MCF 10A (cell line): ENCODE measurements at regions not wholly inside any gene's neighbourhood (a gene's known extent, or its start where the extent isn't known, plus 50 kb on each side); places are given as distances from the start of the nearest gene placed in this dataset.

Experiments used
- BruUV-seq: library from RNA; stranded (reverse); fragments of 400-500 nt; replicated peaks from 2 replicates; lab custom pipeline; 2021; lab: Mats Ljungman, UMichigan
- CTCF ChIA-PET: fragments of 300-600 bp; sonication (Branson Sonifier 250); formaldehyde crosslinking; extraction: SDS; loops from one replicate; lab custom pipeline; 2021; ENCODE audit warnings: antibody characterized with exemption, inconsistent platforms; lab: Yijun Ruan, JAX
- POLR2A ChIA-PET: fragments of 300-600, 350-650 bp; sonication (Branson Sonifier 250); formaldehyde crosslinking; extraction: SDS; loops from one replicate; lab custom pipeline; 2020; ENCODE audit warnings: antibody characterized with exemption, inconsistent platforms; lab: Yijun Ruan, JAX
- DNase-seq: peaks from one replicate; pipeline ENCODE4 v3.0.0-alpha.2; 2018; ENCODE audit not compliant: unreplicated experiment
- H3K27ac Mint-ChIP-seq: one replicate; pipeline ENCODE4 v1.8.0; 2022; ENCODE audit warnings: mild to moderate bottlenecking, low read depth, mixed read lengths; ENCODE audit not compliant: unreplicated experiment
- H3K27me3 Mint-ChIP-seq: one replicate; pipeline ENCODE4 v1.8.0; 2022; ENCODE audit warnings: mixed read lengths; ENCODE audit not compliant: insufficient read depth, unreplicated experiment
- H3K36me3 Mint-ChIP-seq: one replicate; pipeline ENCODE4 v1.8.0; 2022; ENCODE audit warnings: mild to moderate bottlenecking, moderate library complexity, mixed read lengths; ENCODE audit not compliant: insufficient read depth, unreplicated experiment
- H3K4me1 Mint-ChIP-seq: one replicate; pipeline ENCODE4 v1.8.0; 2022; ENCODE audit warnings: mixed read lengths; ENCODE audit not compliant: insufficient read depth, unreplicated experiment
- H3K4me3 Mint-ChIP-seq: one replicate; pipeline ENCODE4 v1.8.0; 2022; ENCODE audit warnings: mild to moderate bottlenecking, moderate library complexity, mixed read lengths; ENCODE audit not compliant: unreplicated experiment
- H3K9me3 Mint-ChIP-seq: one replicate; pipeline ENCODE4 v1.8.0; 2022; ENCODE audit warnings: mixed read lengths; ENCODE audit not compliant: unreplicated experiment
- intact Hi-C: fragments of 100-400 bp; cut with micrococcal nuclease; formaldehyde crosslinking; loops from 2 replicates; pipeline ENCODE4 v1.14.1; 2022
- TF ChIP-seq, protein P1 (sequence below): fragments of 200-600 bp; IDR thresholded peaks from one replicate; pipeline ENCODE4 v1.8.0; 2022; ENCODE audit warnings: antibody characterized with exemption, mild to moderate bottlenecking; ENCODE audit not compliant: unreplicated experiment

DNA sequence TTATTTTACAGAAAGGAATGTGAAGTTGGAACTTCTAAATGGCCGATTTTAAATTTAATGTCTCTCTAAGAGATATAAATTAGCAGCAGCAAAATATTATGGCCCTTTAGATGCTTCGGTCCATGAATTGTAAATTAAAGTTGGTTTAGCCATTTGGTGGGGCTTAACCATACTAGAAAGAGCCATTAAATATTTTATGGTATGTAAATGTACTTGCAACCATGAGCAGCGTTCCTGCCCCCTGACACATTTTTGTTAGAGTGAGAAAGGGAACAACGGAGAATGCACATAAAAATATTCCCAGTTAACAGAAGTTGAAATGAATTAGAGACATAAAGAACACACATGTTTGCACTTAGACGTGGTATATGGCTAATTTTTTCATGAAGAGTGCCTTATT lies 237.9 kb downstream of the MYLK4 start:
- no peaks in the 10 kb centered on the region for H3K36me3 Mint-ChIP-seq
- POLR2A ChIA-PET, result no interaction called here
- H3K4me3 Mint-ChIP-seq, result no peak overlapping the region
- H3K4me1 Mint-ChIP-seq, result no peaks in the 10 kb centered on the region
- no peaks in the 10 kb centered on the region for H3K27me3 Mint-ChIP-seq
- CTCF ChIA-PET, result no interaction called here
- H3K27ac Mint-ChIP-seq, result no peak overlapping the region
- no peak for DNase-seq
- TF ChIP-seq, protein P1, sequence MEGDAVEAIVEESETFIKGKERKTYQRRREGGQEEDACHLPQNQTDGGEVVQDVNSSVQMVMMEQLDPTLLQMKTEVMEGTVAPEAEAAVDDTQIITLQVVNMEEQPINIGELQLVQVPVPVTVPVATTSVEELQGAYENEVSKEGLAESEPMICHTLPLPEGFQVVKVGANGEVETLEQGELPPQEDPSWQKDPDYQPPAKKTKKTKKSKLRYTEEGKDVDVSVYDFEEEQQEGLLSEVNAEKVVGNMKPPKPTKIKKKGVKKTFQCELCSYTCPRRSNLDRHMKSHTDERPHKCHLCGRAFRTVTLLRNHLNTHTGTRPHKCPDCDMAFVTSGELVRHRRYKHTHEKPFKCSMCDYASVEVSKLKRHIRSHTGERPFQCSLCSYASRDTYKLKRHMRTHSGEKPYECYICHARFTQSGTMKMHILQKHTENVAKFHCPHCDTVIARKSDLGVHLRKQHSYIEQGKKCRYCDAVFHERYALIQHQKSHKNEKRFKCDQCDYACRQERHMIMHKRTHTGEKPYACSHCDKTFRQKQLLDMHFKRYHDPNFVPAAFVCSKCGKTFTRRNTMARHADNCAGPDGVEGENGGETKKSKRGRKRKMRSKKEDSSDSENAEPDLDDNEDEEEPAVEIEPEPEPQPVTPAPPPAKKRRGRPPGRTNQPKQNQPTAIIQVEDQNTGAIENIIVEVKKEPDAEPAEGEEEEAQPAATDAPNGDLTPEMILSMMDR, result no peak
- BruUV-seq, result no TSS peak
- H3K9me3 Mint-ChIP-seq, result peaks cover 8% of the 10 kb centered on the region
- intact Hi-C loops, result no loop called here

DNA sequence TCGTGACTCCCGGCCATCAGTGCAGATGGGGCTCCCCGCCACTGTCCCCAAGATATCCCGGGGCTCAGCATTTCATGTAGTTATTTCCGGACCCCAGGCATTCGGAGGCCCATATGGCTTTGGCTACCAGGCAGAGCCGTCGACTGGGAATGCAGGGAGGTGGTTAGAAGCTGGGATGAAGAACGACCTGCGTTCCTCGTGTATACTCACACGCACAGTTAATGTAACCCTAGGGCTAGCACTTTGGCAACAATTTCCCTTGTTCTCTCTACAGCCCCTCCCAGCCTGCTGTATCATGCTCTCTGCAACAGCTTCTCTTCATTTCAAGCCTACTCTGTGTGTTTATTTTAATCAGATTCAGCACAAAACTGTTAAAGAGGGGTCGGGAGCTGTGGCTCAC lies 240.4 kb downstream of the MYLK4 start:
- POLR2A ChIA-PET, result no interaction called here
- CTCF ChIA-PET, result no interaction called here
- H3K27ac Mint-ChIP-seq, result no peak overlapping the region

DNA sequence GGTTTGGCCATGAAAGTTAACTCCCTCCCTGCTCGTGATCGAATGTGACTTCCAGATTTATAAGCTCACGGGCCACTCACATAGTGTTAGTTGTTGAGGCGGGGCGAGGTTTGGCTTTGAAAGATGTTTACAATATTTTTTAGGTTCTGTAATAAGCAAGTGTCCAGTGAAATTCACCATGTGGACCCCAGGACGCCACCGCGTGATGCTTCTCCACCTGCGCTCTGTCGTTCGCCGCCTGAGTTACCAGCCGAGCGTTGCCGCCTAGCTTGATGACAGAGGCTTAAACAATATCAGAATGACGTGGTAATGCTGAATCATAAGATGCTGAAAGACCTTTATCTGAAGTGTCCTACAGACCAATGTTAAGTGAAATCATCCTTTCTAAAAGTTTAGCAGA lies 241.0 kb downstream of the MYLK4 start:
- TF ChIP-seq, protein P1, result no peak
- Mint-ChIP-seq H3K4me3 (no peak overlapping the region), H3K9me3 (peaks cover 12% of the 10 kb centered on the region), H3K4me1 (no peaks in the 10 kb centered on the region), H3K27me3 (no peaks in the 10 kb centered on the region), H3K27ac (no peak overlapping the region), H3K36me3 (no peaks in the 10 kb centered on the region)
- DNase-seq, result no peak
- CTCF ChIA-PET, result no interaction called here
- intact Hi-C loops, result no loop called here
- no TSS peak for BruUV-seq
- POLR2A ChIA-PET, result no interaction called here

More for the DNA sequence above, 240.4 kb downstream of the MYLK4 start:
- TF ChIP-seq, protein P1, result no peak
- intact Hi-C loops, result no loop called here
- Mint-ChIP-seq H3K27me3 (no peaks in the 10 kb centered on the region), H3K4me1 (no peaks in the 10 kb centered on the region), H3K9me3 (peaks cover 12% of the 10 kb centered on the region), H3K4me3 (no peak overlapping the region), H3K36me3 (no peaks in the 10 kb centered on the region)
- DNase-seq, result no peak
- no TSS peak for BruUV-seq

DNA sequence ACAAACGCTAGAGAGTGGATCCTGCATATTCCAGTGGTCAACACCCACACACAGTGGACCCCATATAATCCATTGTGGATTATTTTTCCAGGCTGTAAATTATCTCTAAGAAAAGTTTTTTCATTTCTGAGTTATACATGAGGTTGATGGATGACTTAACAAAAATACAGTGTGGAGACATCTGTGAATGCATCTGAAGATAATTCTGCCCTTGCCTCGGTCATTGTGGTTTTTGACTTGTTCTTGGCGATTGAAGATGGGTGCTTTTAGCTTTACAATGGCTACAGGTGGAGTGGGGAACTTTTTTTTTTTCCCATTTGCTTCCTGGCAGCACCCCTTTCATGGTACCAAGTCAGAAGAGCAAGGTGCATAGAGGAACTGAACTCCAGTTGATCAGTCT lies 242.7 kb downstream of the MYLK4 start:
- TF ChIP-seq, protein P1, result no peak
- no peak overlapping the region for H3K27ac Mint-ChIP-seq
- intact Hi-C loops, result no loop called here

More for the DNA sequence above, 242.7 kb downstream of the MYLK4 start:
- no TSS peak for BruUV-seq
- no peaks in the 10 kb centered on the region for H3K36me3 Mint-ChIP-seq
- H3K4me3 Mint-ChIP-seq, result no peak overlapping the region
- ChIA-PET CTCF (interaction anchor here (1.5 kb wide), 1 partner anchor 22 kb away, joined by 3 read pairs; no protein-coding TSS in a partner anchor), POLR2A (interaction anchor here (0.7 kb wide), 1 partner anchor 37 kb away, joined by 3 read pairs; no protein-coding TSS in a partner anchor)
- no peak for DNase-seq
- H3K4me1 Mint-ChIP-seq, result no peaks in the 10 kb centered on the region
- peaks cover 12% of the 10 kb centered on the region for H3K9me3 Mint-ChIP-seq
- H3K27me3 Mint-ChIP-seq, result no peaks in the 10 kb centered on the region
